HG03196 (cell line): ENCODE measurements at regions not wholly inside any gene's neighbourhood (a gene's known extent, or its start where the extent isn't known, plus 50 kb on each side); places are given as distances from the start of the nearest gene placed in this dataset.

Experiments used
- ATAC-seq: cut with Tn5 transposase; IDR thresholded peaks from one replicate; pipeline ENCODE4 v1.9.1; 2021; ENCODE audit not compliant: unreplicated experiment

GRCh38 chr13:40433577-40433976 lies 232.9 kb downstream of the FOXO1 start:
- no peak for ATAC-seq

- no peak for ATAC-seq
These were observed 231.7 kb downstream of the FOXO1 start for GRCh38 chr13:40434516-40435397.

GRCh38 chr13:40438022-40438680 lies 228.3 kb downstream of the FOXO1 start:
- no peak for ATAC-seq

DNA sequence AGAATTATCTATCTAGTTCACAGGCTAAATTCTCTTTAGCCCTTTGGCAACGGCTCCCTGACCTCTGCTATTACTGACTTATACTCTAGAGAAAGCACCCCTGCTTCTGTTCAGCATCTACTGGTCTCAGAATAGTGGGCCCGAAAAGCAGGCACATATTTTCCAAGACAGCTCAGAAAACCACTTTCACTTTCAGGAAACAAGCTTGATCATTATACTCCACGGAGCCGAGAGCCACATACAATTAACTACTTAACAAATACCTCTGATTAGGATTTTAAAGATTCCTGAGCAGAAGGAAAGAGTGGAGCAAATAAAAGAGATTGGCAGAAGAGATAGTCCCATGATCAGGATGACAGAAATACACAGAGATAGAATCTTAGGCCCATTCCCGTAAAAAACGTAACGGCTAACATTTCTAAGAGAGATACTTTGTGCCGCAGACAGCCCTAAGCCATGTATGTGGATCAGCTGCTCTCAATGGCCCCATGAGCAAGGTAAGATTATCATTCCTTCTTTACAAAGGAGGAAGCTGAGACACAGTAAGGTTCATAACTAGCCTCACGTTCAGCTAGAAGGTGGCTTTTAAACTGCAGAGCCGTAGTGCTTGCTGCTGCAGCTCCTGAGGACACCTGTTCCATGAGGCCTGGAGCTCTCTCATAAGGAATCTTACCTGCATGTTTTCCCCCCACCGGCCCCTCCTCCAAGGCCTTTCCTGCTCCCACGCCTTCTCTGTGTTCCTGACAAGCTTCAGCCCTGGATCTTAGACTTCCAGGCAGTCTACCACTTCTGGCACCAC lies 227.2 kb downstream of the FOXO1 start:
- ATAC-seq: no peak

- no peak for ATAC-seq
These were observed 226.5 kb downstream of the FOXO1 start for GRCh38 chr13:40439928-40440327.

DNA sequence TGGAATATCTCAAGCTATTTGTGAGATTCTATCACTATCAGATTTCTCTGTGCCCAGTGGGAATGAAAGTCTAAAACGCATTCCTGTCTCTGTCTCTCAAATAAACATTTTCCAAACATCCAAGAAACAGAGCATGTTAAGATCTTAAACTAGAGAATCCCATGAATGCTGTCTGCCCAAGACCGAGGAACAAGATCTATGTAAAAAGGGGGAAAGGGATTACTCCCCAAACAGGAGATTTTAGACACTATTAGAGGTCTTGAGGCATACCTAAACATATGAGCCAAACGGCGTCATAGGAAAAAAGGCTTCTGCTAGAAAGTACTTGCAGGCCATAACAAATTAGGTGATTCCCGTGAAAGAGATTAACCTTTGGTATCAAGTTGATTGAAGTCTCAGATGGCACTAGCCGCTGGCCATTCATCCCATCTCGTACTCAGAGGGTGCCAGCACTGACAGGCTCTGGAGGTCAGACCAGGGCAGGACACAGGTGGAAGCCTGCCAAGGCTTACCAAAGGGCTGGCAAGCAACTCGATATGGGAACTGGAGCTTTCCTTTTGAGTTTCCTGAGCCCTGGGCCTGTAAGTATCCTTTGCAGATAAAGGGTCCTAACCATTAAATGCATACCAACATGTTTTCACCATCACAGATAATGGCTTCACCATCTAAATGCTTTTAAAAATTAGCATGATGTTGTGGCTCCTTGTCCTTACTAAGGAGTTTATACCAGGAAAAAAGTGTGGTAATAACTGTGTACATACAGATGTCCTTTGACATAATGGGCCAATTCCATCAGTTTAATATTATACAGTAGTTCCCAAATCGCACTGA lies 225.2 kb downstream of the FOXO1 start:
- ATAC-seq: no peak

DNA sequence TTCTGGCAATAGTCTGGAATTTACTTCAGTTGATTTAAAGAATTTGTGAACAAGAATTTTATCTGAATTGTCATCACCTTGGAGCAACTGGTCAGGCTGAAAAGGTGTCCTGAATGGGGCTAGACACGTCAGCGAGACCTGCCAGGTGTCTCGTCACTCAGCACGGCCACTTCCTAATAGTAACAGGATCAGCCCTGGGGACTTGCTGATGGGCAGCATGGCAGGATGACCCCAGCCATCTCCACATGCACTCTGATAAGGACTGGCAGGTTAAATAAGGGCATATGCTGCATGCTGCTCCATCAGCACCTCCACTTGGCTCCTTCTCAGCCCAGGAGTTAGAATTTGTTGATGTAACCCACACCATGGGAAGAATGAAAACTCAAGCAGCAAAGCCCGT lies 224.2 kb downstream of the FOXO1 start:
- no peak for ATAC-seq

DNA sequence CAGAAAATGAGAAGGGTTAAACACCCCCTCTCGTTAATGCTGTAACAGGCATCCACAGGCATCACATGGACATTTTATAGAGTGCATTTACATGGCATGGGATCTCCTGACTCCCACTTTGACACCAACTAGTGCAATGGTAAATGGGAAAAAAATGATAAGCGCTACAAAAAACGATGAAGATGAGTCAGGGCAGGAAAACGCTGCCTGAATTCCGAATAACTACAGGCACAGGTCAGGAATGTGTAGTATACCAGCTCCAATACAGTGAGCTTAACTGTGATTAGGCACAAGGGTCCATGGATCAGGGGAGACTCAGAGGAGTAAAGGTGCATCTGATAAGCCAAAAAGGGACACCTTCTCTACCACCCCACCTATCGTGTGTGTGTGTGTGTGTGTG lies 223.6 kb downstream of the FOXO1 start:
- no peak for ATAC-seq

DNA sequence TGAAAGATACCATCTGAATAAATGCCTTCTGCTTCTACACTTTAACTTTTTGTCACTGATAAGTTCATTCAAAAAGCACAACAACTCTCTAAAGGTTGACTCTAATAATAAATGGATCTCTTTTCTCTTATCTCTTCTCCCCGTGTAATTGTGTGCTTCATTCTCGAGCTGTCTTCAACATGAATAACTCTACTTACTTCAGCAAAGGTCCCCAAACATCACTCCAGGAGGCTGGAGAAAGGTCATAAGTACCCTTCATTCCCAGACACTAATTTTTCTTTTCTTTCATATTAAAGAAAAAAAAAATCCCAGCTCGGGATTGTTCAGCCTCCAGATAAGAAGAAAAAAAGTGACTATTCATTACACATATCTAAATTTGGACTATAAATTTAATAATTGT lies 222.2 kb downstream of the FOXO1 start:
- no peak for ATAC-seq

DNA sequence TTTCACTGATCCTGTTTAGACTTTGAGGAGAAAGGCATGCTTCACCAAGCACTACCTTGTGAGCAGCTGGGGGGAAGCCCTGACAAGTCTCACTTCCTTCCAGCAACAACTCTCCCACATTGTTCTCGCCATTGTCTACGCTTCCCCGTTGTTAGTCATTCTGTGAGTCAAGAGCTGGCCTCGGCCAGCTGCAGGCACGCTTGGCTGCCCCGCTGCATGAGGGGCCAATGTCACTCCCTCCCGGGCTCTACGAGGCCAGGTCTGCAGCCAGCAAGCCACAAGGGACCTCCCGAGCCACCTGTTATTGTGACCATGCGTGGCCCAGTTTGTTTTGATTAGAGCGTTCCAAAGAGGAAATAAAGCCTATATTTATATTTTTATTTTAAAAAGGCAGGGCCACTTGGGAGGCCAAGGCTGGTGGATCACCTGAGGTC lies 220.9 kb downstream of the FOXO1 start:
- ATAC-seq: peak; percentile 98

- ATAC-seq: no peak
These were observed 220.1 kb downstream of the FOXO1 start for GRCh38 chr13:40446365-40446764.

DNA sequence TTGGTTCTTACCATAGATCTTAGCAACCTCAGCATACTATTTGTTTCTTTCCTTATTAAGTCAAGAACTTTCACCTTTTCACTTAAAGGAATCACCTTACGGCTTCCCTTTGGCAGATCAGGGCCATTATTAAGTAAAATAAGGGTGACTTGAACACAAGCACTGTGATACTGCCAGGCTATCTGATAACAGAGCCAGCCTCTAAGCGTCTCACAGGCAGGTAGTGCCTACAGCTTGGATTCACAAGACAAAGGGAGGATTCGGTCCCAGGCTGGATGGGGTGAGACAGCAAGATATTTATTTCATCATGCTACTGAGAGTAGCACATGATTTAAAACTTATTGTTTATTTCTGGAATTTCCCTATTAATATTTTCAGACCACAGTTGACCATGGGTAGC lies 218.6 kb downstream of the FOXO1 start:
- ATAC-seq: no peak

GRCh38 chr13:40452038-40452666 lies 214.3 kb downstream of the FOXO1 start:
- ATAC-seq: no peak

GRCh38 chr13:40452741-40453334 lies 213.6 kb downstream of the FOXO1 start:
- no peak for ATAC-seq

DNA sequence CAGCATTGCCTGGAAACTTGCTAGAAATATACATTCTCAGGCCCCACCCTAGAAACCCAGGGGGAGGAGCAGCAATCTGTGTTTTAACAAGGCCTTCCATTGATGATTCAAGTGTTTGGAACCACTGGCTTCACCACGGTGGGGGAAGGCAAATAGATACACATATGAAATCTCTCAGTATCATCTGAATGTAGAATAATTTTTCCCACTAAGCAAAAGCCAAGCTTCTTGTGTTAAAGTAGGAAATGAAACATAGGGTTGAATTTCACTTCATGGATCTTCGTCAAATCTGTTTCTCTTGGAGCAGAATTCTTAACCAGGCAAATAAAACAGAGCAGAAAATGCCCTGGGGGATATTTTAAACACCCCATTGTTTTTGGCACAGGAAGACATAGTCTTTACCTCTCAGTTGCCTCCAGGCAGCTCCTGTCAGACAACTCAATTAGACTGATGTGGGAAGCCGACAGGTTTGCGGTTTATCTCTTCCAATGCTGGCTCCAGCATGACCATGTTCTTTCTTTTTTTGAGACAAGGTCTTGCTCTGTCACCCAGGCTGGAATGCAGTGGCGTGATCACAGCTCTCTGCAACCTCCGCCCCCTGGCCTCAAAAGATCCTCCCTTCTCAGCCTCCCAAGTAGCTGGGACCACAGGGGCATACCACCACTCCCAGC lies 213.0 kb downstream of the FOXO1 start:
- no peak for ATAC-seq

GRCh38 chr13:40456397-40456953 lies 210.0 kb downstream of the FOXO1 start:
- no peak for ATAC-seq

DNA sequence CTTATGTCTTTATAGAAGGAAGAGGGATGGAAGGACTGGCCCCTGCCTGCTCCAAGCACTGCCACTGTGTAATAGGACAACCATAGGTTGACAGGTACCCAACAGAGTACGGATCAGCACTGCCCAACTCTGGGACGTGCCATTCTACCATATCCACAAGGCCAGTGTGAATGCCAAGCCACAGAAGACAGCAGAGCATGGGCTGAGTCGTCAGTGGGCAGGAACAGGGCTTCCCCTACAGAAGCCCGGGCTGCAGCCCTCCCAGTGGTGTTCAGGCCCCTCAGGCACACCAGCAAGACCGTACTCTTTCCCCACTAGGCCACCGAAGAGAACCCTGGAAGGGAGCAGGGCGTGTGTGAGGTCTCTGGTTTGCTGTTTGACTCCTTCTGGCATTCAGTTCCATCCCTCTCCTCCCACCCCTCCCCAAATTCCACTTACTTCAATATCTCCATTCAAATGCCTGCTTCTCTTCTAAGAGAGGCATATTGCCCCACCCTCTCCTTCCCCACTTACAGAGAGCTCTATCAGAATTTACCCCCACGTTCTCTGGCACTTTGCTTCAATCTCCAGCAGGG lies 209.4 kb downstream of the FOXO1 start:
- ATAC-seq: no peak

GRCh38 chr13:40457929-40458719 lies 208.3 kb downstream of the FOXO1 start:
- no peak for ATAC-seq
